Pulmonary artery endothelial cell (primary cell): ENCODE measurements at regions not wholly inside any gene's neighbourhood (a gene's known extent, or its start where the extent isn't known, plus 50 kb on each side); places are given as distances from the start of the nearest gene placed in this dataset.
A peak's percentile ranks its signal among the peaks of the same experiment; 100 is the strongest.

Source experiments
- DNase-seq: peaks from one replicate; pipeline ENCODE4 v3.0.0-alpha.2; 2011; ENCODE audit warnings: low read depth, low spot score

DNA sequence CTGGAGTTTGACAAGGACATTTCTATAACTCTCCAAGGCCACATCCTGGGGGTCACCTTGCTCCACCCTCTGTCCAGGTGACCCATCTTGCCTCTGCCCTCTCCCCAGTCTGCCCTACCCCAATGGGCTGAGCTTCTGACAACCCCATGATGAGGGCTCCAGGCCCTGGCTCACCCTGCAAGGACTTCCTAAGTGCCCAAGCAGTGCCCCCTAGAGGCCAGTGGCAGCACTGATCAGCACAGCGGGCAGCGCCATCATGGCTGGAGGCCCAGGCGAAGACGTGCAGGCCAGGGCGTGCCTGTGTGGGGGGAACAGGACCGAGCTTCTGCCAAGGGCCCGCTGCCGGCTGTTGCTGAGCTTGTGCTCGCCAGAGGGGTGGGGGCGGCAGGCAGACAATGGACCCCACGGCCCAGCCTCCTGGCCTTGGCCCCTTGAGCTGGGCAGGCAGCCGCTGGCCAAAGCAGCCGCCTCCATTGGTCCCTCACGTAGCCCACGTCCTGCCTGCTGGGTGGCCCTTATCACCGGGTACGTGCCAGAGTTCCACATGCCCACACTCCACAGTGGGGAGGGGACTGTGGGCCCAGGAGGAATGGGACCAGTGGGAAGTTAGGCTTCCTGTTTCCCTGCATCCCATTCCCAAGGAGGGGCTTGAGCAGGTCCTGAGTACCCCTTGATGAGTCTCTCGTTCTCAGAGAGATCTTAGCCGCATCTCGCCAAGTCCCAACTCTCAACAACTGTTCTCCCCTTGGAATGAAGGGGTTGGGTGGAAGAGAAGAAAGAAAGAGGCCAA lies 64.3 kb downstream of the MRPL14 start:
- DNase-seq: no peak

DNA sequence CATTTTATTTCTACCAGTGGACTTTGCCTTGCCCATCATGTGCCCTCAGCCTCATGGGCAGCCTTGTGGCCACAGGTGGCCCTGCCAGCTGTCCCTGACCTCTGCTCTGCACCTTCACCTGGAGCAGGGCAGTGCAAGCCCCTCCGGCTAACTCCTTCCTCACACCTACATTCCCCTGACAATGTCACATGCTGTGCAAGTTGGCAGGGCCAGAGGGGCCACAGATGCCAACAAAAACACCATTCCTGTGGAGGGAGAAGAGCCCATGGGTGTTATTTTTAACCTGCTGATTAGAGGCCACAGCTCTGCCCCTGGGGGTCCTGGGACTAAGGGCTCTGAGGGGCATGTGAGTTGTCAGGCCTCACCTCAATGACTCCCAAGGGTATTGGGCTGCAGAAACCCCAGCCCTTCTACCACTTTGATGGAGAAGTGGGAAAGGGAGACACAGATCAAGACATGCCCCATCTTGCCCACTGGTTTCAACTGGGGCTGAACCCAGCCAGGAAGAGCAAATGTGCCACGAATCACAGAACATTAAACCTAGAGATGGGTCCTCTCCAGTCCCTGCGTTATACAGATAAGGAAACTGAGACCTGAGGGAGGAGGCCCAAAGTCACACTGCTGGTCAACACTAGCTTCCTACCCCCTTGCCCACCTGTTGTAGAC lies 65.0 kb downstream of the MRPL14 start:
- no peak for DNase-seq

DNA sequence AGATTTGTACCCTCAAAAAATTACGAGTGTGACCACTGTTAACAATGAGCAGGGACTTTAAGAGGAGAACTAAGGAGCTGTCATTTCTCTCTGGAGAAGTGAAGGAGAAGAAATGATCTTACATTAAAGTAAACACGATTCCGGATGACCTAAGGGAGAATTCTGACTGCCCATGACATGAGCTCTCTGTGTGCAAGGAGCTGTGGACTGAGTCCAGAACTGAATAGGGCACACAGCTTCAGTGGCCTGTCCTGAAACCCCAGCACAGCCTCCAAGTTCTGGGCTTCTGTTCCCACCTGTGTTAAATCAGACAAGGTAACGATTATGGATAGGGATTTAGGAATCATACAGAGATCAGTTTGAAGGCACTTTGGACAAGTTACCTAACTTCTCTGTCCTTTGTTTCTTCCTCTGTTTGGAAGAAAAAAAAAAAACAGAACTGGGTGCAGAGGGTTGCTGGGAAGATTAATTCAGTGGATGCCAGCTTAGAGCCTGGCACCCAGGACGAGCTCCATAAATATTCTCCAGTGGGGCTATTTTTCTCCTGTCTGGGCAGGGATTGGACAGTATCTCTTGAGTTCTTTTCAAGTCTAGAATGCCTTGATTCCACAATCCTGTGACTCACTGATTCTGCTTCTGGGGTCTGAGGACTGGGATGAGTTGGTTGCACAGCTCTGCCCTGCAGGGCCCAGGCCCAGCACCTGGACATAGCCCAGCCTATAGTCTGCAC lies 65.7 kb downstream of the MRPL14 start:
- DNase-seq: no peak

DNA sequence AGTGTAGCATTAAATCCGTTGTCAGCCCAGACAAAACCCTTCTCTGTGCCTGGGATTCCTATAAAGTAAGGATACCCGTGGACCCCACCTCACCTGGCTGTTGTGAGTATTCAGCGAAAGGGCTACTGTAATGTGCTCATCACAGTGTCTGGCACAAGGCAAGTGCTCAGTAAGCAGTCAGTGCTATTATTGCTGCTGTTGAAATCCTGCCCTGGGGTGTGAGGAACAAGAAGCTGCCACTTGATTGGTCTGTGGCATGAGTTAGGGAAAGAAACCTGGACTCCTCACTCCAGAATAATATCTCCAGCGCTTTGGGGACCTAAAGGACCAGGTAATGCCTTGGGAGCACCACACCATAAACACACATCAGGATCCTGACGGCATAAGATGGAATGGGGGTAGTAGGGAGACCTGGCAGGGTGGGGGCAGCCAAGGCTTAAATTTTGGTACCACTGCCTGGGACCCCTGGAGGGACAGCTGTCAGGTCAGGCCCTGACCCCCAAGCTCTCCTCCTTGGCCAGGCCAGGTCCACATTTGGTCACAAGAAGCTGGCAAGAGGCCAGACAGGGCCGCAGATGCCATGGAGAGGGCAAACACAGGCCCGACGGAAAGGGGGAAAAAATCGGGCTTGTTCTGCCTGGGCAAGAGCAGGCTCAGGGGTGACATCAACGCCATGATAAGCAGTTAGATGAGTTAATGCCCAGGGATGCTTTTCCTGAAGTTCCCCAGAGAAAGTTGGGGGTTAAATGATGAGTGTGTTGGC lies 66.5 kb downstream of the MRPL14 start:
- no peak for DNase-seq

DNA sequence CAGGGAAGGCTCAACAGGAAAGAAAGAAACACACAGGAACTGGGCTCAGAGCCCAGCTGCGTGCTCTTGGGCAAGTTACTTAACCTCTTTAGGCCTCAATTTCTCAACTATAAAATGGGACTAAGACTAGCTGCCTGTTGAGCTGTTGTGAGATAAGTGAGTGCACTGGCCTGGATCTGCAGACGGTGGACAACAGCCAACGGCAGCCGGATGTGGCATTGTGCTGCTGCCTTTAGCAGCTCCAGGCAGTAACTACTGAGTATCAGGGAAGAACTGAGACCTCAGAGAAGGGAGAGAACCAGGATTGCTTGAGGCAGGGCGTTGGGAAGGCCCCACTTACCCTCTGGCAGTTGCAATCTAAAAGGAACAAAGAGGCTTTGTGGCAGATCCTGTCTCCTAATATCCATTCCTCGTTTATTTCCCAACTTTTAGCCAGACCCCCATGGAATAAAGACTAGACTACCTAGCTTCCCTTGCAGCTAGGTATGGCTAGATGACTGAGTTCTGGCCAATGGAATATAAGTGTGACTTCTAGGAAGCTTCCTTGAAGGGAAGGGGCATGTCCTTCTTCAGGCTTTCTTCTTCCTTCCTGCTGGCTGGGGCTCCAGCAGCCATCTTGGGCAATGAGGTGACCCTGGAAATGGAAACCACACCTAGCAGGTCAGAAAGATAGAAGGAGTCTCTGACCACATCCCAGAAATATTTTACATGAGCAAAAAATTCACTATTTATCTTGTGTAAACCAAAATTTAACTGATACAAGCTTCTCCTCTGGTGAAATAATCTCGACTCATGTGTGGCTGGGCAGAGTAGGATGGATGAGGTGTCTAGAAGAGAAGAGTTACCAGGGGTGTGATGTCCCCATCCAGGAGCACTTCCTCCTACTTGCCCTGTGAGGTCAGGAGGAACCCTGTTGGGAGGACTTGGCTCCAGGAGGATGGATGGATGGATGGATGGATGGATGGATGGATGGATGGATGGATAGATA lies 67.6 kb downstream of the MRPL14 start:
- DNase-seq: no peak

DNA sequence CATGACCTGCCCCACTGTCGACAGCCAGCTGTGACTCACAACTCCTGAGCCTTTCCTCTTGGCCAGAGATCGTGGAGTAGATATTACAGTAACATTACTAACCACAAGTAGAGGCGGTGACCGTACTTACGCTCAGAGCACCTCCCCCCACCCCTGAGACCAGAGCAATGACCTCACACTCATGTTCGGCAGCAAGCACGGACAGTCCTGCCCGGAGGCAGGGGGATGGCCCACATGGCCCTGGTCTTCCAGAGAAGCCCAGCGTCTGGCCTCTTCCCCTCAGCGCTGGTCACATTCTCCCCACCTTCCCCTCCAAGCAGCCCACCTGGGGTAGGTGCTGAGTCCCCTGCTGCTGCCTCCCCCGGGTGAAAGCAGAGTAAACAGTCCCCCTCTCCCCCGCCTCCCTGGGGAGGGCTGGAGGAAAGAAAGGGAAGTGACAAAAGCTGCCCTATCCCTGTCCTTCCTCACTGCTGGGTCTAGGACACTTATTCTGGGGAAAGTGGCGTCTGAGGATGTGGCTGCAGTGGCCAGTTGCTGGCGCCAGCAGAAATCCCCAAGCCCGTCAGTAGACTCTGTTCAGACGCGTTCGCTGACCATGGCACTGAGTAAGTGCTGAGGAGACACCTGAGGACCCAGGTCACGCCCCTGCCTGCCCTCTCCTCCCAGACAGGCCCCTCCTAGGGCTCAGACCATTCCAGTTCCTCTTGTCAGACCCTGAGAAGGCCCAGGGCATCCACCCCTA lies 68.5 kb downstream of the MRPL14 start:
- peak; percentile 97 for DNase-seq

DNA sequence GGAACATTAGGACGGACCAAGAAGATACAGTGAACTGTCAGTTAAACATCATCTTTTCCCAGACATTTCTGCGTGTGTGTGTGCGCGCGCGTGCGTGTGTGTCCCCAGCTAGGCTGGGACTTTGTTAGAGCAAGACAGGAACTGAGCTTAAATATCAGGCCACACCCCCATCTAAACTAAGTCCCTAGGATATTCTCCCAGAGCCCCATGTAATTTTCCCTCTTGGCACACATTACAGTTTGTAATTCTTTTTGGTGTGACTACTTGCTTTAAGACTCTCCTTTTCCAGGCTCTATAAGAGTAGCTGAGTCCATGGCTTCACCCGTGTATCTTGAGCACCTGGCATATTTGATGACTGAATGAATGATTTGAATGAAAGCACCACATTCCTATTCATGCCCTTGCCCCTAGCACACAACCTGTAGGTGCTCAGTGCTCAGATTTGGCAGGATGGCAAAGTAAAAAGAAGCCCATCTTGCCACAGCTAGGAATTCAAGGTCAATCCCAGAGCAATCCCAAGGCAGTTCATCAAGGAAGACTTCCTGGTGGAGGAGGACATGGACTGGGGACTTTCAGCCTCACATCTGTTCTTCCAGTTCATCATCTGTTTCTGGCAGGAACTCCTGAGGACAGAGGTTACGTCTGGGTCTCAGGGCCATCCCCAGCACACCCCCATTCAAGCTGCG lies 69.2 kb downstream of the MRPL14 start:
- no peak for DNase-seq

DNA sequence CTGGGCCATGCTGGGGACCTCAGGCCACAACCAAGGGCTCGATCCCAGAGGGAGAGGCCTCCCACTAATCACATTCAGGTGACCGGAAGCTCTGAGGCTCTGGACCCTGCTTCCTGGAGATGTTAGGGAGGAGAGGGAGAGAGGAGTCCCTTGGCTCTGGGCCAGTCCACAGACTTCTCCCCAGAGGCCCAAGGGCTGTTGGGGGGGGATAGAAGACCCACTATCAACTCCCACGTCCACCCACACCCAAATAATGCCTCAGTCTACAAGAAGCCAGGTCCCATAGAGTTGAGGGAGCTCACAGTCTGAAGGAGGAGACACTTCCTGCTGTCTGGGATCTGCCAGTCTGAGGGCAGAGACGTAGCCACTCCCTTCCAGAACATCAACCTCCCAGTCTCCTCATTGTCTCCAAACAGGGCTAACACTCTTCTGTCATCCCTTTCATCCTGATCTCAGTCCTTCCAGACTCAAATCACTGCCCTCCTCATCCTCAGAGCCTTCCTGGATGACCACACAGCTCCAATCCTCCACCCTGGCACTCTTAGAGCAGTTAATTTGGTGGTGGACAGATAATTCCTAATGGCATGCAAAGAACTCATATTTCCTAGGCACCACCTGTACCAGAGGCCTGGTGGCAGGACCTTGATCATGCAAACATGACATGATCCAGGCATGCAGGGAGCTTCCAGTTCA lies 69.9 kb downstream of the MRPL14 start:
- no peak for DNase-seq

DNA sequence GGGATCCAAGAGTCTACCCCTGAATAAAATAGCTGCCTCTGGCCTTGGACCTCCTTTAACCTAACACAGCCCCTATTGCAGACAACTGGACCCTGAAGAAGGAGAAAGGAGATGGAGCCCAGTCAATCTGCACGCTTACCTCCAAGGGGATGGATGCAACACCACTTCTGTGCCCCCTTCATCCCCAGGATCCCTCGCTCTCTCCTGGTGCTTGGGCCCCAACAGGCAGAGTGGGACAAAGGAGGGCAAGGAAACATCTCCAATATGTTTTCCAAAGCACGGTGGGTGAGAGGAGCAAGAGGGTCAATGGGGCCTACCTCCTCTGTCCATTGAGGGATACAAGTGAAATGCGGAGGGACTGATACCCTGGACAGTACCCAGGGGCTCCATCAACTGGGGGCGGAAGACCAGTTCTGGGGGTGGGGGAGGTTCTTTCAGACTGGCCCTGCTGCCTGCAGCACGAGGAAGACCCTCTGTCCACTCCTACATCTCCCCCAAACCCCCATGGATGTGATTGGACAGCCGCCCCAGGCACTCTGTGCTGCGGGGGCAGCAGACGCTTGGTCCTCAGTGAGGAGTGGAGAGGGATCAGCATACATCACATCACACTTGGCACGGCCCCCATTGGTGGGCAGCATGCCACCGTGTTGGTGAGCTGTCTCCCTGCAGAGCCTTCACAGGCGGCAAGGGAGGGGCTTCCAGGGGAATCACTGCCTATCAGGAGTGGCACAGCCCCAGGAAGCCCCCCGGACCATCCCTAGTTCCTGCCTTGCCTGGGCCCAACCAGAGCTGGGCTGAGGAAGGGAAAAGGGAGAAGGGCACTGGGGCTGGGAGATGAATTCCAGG lies 70.6 kb downstream of the MRPL14 start:
- no peak for DNase-seq

DNA sequence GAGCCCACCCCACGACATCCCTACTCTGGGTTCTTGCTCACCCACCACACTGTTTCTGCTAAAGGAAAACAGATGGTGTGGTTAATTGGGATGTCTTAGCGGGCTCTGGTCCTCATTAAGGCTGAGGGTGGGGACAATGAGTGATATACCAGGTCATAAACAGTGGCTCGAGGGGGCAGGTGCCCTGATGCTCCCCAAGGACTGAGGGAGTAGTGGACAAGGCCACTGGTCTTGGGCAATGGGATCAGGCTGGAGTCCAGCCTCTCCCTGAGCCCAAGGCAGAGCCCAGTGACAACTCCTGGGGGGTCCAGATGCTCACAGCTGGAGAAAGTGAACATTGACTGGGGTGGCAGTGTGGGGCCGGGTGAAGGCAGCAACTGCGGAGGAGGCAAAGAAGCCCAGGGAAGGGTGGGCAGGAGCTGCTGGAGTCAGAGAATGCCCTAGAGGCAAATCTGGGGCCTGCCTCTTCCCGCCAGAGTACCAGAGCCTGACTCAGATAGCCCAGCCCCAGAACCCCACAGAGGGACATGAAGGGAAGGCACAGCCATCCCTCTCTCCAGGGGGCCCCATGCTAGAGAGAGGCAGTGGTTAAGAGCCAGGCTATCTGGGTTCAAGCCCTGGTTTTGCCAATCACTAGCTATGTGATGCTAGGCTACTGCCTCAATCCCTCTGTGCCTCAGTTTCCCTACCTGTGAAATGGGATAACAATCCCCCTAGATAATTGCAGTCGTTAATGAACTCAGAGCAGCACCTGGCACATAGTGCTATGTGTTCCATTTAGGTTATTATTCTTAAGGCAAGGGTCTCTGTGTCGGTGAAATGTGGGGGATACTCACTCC lies 72.3 kb downstream of the MRPL14 start:
- DNase-seq: no peak

DNA sequence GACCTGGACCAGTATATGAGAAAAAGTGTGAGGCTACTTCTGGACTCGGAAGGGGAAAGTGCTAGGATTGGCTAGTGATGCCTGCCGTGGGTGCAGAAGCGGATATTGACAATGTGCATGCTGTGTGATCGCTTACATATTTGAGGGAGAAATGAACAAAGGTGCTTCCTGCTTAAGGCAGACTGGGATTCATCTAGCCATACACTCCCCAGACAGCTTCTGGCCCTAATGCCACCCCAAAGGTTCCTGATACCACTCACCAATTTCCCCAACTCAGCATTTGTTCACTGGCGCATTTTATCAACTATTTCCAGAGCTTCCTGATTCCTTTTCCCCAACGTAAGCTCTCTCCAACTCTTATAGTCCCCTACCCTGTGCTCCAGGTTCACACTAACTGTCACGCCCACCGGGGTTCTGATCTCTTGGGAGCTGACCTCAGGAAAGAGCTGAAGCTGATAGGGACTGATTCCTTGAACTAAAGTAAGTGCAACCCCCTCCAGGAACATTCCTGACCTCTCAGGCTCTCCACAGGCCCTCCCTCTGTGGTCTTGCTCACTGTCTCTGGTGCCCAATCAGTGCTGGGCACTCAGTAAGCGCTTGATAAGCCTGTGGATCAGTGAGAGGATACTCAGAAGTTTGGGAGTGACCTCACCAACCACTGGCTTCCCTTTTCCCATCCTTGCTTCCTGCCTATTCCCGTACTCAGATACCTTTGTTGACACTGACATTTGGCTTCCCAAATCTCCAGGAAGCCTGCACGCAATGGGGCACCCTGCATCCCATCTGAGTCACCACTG lies 73.3 kb downstream of the MRPL14 start:
- no peak for DNase-seq

DNA sequence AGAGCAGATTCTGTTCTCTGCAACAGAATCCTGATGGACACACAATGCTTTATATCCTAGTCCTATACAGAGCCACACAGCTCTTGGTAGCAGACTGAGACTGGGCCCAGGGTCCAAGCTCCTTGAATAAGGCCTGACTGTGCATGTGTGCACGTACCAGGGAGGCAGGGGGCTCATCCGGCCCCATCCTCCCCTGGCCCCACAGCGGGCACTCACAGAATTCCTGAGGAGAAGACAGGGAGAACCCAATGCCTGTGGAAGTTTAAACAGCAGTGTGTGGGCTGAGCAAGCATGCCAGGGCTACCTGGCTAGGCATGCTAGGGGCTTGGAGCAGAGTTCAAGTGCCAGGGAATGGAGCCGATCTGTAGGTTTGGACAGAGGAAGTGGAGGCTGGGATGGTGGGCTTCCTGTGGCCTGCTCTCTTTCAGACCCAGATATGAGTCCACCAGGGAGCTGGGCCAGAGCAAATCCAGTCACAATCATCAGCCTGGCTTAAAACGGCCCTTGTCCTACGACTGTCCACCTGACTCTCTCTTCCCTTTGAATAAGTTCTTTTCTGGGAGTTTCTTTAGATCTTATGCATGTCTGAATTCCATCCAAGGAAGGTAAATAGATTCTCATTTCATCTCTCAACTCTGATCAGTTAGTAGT lies 74.0 kb downstream of the MRPL14 start:
- no peak for DNase-seq

DNA sequence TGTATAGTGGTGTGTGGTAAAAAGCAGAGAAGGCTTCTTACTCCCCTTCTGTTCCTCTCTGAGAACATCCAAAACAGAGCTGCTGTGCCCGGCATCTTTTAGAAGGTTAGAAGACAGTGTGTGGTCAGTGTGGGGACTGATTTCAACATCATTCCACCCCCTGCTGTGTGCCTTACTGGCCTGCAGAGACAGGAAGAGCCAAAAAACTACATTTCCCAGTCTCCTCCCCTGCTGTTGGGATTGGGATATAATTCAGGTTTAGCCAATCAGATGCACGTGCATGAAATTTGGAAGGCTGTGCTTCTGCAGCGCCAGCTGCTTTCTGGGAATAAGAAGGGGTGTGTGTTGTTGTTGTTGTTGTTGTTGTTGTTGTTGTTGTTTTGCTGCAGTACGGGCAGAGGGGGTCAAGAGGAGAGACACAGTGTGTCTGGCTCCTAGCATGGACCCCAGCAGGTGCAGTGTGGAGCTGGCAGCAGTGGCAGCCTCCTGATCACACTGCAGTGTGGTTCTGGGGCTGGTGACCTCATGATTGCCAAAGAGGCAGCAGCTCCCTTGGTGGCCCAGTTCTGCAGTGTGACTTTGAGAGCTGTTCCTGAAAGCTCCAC lies 74.7 kb downstream of the MRPL14 start:
- DNase-seq: no peak

DNA sequence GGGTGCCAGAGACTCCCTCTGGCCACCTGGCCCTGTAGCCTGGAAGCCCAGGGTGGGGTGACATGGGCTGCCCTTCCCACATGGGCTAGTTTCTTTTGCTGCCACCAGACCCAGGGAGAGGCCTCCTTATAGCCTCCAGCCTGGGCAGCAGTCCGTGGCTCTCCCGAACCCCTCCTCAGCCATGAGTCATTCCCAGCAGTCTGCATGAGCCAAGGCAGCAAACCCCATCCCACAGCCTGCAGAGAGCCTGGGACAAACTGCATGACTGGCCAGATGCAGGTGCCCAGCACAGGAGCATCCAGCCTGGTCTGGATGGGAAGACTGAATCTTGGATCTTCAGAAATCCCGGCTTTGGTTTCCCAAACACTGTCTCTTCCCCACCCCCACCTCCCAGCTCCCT lies 75.7 kb downstream of the MRPL14 start:
- no peak for DNase-seq
